SK-N-MC (cell line): ENCODE measurements at regions not wholly inside any gene's neighbourhood (a gene's known extent, or its start where the extent isn't known, plus 50 kb on each side); places are given as distances from the start of the nearest gene placed in this dataset.

ENCODE experiments used
- DNase-seq: peaks from one replicate; pipeline ENCODE4 v3.0.0-alpha.2; 2011; ENCODE audit warnings: low read depth, low spot score
- H3K27ac ChIP-seq: fragments of 200-600 bp; sonication (generic); 2 replicates; pipeline ENCODE4 v1.5.1; 2016; ENCODE audit warnings: mixed run types
- H3K36me3 ChIP-seq: fragments of 200-600 bp; sonication (generic); 2 replicates; pipeline ENCODE4 v1.6.1; 2017; ENCODE audit warnings: antibody characterized with exemption, low read length, mixed read lengths; ENCODE audit not compliant: insufficient read depth
- H3K4me3 ChIP-seq: fragments of 200-600 bp; sonication (generic); 2 replicates; pipeline ENCODE4 v1.5.1; 2016
- H3K9ac ChIP-seq: fragments of 200-600 bp; sonication (generic); 2 replicates; pipeline ENCODE4 v1.8.0; 2017; ENCODE audit warnings: mixed run types, mixed read lengths; ENCODE audit not compliant: insufficient read length
- H3K9me3 ChIP-seq: fragments of 200-600 bp; sonication (generic); 2 replicates; pipeline ENCODE4 v1.6.1; 2017; ENCODE audit warnings: low read depth, mild to moderate bottlenecking, antibody characterized with exemption, low read length, moderate library complexity, mixed read lengths
- EZH2 ChIP-seq: fragments of 200-600 bp; sonication (generic); IDR thresholded peaks from one replicate; pipeline ENCODE4 v1.6.1; 2017; ENCODE audit warnings: antibody characterized with exemption
- FOXP2 ChIP-seq: optimal IDR thresholded peaks from 2 replicates; pipeline ENCODE3; 2011; ENCODE audit warnings: mild to moderate bottlenecking, moderate library complexity; ENCODE audit not compliant: insufficient read depth; ENCODE audit errors: extremely low read length, control extremely low read depth
- POLR2AphosphoS5 ChIP-seq: IDR thresholded peaks from 2 replicates; pipeline ENCODE4 v1.6.1; 2012; ENCODE audit warnings: mild to moderate bottlenecking, low read depth, low read length, borderline replicate concordance

DNA sequence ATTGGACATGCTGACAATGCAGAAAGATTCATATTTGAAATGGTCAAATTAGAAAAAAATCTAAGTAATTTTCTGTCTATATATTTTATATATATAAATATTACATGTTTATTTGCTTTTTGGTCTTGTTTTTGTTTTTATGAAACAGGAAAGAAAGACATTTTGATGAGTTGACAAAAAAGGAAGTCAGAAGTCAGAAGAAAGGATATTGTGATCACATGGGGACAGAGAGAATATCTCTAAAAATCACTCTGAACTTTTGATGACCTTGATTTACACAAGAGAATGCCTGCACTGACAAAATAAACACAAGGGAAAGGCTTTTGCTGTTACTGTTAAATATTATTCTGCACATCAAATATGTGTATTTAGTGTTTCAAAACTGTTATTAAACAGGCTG, 811.2 kb downstream of the SI start:
- TF ChIP-seq POLR2AphosphoS5 (no peak), EZH2 (no peak), FOXP2 (no peak)
- Histone ChIP-seq H3K4me3 (no peak overlapping the region), H3K36me3 (no peaks in the 10 kb centered on the region), H3K27ac (no peak overlapping the region), H3K9ac (no peak overlapping the region), H3K9me3 (no peaks in the 10 kb centered on the region)
- DNase-seq: no peak

DNA sequence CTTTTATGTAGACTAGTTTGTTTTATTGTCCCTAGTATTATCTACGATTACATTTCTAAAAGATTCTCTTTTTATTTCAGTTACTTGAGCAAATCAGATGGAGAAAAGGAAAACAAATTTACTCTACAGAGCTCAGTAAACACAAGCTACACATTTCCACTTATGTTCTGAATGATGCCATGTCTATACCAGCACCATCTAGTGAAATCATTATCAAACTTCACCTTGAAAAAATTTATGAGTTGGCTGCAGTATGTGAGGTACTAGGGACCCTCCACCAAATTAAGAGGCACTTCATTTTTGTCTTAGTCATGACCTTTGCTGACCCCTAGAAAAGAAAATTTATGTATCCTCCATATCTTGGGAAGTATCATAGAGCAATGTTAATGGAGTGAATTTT, 827.4 kb downstream of the SI start:
- H3K9ac ChIP-seq: no peak overlapping the region
- no peak for TF ChIP-seq FOXP2
- no peak for TF ChIP-seq POLR2AphosphoS5
- no peak for TF ChIP-seq EZH2
- H3K36me3 ChIP-seq: no peaks in the 10 kb centered on the region
- H3K9me3 ChIP-seq: no peaks in the 10 kb centered on the region
- no peak overlapping the region for H3K27ac ChIP-seq
- no peak for DNase-seq
- H3K4me3 ChIP-seq: no peak overlapping the region

DNA sequence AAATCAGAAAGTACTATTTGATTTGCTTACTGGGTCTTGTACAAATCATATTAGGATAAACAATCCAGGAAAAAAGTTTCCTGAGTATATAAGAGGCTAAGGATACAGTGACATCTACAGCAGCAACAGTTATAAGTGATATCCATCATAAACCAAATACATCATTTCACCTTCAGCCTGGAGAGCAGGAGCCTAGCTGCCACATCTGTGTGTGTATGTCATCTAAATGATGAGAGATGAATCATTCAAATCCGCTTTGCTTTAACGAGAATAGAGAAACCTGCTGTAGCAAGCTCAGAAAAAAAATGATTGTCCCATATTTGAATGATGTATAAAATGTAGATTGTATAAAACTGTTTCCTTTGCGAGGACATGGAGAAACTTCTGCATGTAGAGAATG, 841.4 kb downstream of the SI start:
- TF ChIP-seq FOXP2: no peak
- TF ChIP-seq EZH2: no peak
- TF ChIP-seq POLR2AphosphoS5: no peak
- Histone ChIP-seq H3K9ac (no peak overlapping the region), H3K36me3 (no peaks in the 10 kb centered on the region), H3K27ac (no peak overlapping the region), H3K4me3 (no peak overlapping the region), H3K9me3 (no peaks in the 10 kb centered on the region)
- DNase-seq: no peak

DNA sequence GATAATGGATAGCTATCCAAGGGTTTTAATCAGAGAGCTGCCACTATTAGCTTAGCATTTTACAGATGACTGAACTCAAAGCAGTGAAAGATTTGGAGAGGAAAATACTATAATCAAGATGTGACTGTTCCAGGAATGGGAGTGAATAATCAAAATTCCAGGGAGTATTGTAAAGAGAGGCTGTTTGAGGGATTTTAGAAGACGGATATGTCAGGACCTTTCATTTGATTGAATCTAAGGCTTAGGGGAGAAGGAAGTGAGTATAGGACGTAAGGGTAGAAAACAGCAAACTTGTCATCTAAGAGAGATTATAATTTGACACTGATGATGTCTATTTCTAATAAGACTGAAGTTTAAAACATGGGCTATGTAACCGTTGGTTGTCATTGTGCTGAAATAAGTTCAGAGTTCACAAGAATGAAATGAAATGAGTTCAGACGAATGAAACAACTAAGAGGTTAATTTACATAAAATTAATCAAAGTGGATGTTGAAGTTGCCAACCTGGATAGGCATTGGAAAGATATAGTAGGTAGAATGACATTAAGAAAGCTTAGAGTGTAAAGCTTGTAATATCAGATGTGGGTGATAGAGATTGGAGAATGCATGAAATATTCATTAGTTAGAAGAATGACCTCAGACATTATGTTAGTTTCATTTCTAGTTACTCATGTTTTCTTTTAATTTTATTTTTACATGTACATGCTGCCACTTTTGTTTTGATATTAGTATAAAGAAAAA, 842.8 kb downstream of the SI start:
- H3K4me3 ChIP-seq: no peak overlapping the region
- no peak for DNase-seq

DNA sequence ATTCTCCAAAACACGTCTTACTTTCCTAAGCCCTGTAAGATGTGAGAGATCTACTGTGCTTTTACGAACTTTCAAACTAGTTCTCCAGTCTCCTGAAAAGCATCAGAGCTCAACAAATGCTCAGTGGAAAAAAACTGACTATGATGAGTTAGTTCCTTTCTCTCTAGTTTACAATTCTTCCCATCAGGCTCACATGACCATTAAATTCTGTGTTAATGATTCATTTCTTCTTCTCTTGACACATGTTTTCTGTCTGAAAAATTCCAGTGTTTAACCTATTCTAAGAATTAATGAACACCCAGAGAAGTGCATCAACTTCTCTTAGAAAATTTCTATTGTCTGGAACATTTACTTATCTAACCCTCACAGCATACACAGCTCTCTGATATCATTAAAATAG, 844.3 kb downstream of the SI start:
- no peak for DNase-seq
- Histone ChIP-seq H3K36me3 (no peaks in the 10 kb centered on the region), H3K9ac (no peak overlapping the region), H3K27ac (no peak overlapping the region), H3K9me3 (no peaks in the 10 kb centered on the region), H3K4me3 (no peak overlapping the region)
- TF ChIP-seq POLR2AphosphoS5 (no peak), EZH2 (no peak), FOXP2 (no peak)

More for the DNA sequence above, 842.8 kb downstream of the SI start:
- Histone ChIP-seq H3K36me3 (no peaks in the 10 kb centered on the region), H3K9me3 (no peaks in the 10 kb centered on the region), H3K27ac (no peak overlapping the region), H3K9ac (no peak overlapping the region)
- TF ChIP-seq FOXP2: no peak
- no peak for TF ChIP-seq POLR2AphosphoS5
- no peak for TF ChIP-seq EZH2

DNA sequence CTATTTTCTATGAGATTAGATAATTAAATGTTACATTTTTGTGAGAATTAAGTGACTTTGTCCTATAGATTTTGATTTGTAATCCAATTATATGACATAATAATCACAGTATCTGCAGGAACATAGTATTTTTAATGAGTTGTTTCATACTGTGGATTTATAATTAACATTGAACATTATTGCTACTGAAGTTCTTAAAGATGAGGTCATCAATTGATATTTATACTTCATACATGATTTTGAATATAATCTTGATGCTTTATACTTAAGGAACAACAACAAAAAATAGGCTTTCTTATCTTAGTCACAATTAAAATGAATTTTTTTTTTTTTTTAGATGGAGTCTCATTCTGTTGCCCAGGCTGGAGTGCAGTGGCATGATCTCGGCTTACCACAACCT, 846.6 kb downstream of the SI start:
- no peak for TF ChIP-seq FOXP2
- no peak for TF ChIP-seq POLR2AphosphoS5
- no peak for TF ChIP-seq EZH2
- Histone ChIP-seq H3K4me3 (no peak overlapping the region), H3K36me3 (no peaks in the 10 kb centered on the region), H3K27ac (no peak overlapping the region), H3K9ac (no peak overlapping the region), H3K9me3 (no peaks in the 10 kb centered on the region)
- no peak for DNase-seq

DNA sequence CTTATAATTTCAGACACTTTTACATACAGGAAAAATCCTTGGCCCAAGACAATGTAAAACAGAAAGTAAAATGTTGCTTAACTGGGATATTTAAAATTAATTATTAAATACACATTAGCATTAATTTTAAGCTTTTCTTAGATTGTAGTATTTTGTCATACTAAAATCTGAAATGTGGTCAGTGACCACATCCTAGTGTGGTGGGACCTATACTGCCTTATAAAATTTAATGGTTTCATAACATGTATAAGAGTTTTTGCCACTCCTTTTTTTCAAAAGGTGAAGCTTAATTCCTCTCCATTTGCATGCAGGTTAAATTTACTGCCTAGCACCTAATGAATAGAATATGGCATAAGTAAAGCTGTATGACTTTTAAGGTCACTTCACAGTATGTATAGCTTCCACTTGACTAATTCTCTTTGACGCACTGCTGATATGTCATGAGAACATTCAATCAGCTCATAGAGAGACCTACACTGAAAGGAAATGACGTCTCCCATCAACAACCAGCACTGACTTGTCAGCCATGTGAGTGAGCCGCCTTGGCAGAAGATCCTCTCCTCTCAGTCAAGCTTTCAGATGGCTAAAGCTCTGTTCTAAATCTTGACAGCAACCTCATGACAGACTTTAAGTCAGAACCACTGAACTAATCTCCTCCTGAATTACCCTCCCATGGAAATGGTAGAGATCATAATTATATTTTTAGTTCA, 847.8 kb downstream of the SI start:
- Histone ChIP-seq H3K9me3 (no peaks in the 10 kb centered on the region), H3K36me3 (no peaks in the 10 kb centered on the region), H3K27ac (no peak overlapping the region), H3K9ac (no peak overlapping the region), H3K4me3 (no peak overlapping the region)
- no peak for TF ChIP-seq FOXP2
- TF ChIP-seq POLR2AphosphoS5: no peak
- TF ChIP-seq EZH2: no peak
- no peak for DNase-seq

DNA sequence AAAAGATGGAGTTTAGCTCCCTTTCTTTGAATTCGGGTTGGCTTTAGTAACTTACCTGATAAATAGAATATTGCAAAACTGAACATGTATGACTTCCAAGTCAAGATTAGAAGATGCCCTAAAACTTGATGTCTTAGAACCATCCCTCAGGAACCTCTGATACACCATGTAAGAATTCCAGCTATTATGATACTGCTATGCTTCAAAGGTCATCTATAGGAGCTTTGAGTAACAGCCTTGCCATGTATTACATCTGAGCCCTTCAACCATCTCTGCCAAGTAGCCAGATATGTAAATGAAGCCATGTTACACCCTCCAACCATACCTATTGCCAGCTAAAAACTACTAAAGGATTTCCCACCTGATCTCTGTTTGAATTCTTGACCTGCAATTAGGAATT, 854.2 kb downstream of the SI start:
- no peak overlapping the region for H3K9ac ChIP-seq
- DNase-seq: no peak
- TF ChIP-seq POLR2AphosphoS5 (no peak), FOXP2 (no peak)
- no peak overlapping the region for H3K27ac ChIP-seq
- H3K9me3 ChIP-seq: no peaks in the 10 kb centered on the region
- no peaks in the 10 kb centered on the region for H3K36me3 ChIP-seq
- H3K4me3 ChIP-seq: no peak overlapping the region

DNA sequence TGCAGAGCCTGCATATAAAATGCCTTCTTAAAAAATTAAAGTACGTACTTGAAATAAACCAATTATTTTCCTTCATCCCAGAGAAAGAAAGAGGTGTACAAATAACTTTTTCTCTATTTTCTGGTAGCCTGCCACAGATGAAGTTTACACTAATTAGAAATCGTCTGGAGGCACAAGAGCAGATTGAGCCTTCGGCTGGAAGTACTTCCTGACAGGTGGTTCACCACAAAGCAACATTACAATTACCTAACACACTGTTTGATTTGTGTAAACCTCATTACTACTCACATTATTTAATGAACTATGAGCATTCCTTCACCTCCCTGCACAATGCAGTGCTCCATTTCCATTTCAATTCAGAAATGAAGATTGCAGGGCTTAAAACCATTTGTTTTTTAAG, 856.1 kb downstream of the SI start:
- no peak for DNase-seq
- H3K9ac ChIP-seq: no peak overlapping the region
- no peaks in the 10 kb centered on the region for H3K36me3 ChIP-seq
- H3K27ac ChIP-seq: no peak overlapping the region
- no peak overlapping the region for H3K4me3 ChIP-seq
- TF ChIP-seq EZH2: no peak
- no peak for TF ChIP-seq FOXP2
- TF ChIP-seq POLR2AphosphoS5: no peak
- no peaks in the 10 kb centered on the region for H3K9me3 ChIP-seq
